GM20000 (cell line): ENCODE measurements at regions not wholly inside any gene's neighbourhood (a gene's known extent, or its start where the extent isn't known, plus 50 kb on each side); places are given as distances from the start of the nearest gene placed in this dataset.

Experiments
- DNase-seq: peaks from one replicate; pipeline ENCODE4 v3.0.0; 2012; ENCODE audit warnings: low spot score
- TF ChIP-seq, protein P1 (sequence below): IDR thresholded peaks from 2 replicates; pipeline ENCODE4 v1.5.1; 2012; ENCODE audit warnings: mild to moderate bottlenecking, control low read depth; ENCODE audit errors: extremely low read depth, missing control alignments

- TF ChIP-seq, protein P1, sequence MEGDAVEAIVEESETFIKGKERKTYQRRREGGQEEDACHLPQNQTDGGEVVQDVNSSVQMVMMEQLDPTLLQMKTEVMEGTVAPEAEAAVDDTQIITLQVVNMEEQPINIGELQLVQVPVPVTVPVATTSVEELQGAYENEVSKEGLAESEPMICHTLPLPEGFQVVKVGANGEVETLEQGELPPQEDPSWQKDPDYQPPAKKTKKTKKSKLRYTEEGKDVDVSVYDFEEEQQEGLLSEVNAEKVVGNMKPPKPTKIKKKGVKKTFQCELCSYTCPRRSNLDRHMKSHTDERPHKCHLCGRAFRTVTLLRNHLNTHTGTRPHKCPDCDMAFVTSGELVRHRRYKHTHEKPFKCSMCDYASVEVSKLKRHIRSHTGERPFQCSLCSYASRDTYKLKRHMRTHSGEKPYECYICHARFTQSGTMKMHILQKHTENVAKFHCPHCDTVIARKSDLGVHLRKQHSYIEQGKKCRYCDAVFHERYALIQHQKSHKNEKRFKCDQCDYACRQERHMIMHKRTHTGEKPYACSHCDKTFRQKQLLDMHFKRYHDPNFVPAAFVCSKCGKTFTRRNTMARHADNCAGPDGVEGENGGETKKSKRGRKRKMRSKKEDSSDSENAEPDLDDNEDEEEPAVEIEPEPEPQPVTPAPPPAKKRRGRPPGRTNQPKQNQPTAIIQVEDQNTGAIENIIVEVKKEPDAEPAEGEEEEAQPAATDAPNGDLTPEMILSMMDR, result no peak
- no peak for DNase-seq
These were observed 61.5 kb downstream of the PRSS23 start for GRCh38 chr11:86861810-86862209.

GRCh38 chr11:86863476-86863875 lies 63.1 kb downstream of the PRSS23 start:
- TF ChIP-seq, protein P1, result no peak
- DNase-seq, result no peak

DNA sequence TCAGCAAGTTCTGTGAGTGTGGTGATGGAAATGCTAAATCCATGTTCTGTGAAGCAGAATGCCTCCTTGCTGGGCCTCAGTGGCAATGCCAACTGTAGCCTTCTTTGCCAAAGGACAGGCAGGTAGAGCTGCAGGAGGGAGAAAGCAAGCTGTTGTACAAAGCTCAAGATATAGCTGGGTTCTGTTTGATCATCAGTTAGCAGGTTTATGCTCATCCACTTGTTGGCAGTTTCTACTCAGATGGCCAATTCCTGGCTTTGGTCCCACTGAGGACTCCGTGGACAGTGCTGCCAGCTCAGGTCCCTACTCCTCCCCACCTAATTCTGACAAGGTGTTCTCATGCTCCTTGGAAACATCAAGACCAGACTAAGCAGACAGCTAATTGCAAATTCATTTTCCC lies 65.1 kb downstream of the PRSS23 start:
- no peak for DNase-seq
- TF ChIP-seq, protein P1, result no peak

DNA sequence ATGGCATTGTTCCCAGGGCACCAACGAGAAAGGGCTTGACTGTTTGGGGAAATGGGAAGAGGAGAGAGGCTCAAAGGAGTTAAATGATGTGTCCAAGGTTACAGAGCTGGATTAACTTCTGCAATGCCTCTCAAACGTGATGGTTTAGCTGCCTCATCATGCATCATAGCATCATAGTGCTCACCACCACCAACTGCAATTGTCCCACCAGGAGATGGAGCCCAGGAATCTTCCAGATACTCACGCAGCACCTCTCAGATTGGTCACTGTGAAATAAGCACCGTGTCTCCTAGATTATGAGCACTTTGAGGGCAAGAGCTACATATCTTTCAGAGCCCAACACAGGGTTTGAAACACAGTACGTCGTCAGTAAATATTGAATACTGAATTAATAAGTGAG lies 69.2 kb downstream of the PRSS23 start:
- no peak for DNase-seq
- TF ChIP-seq, protein P1, result no peak

DNA sequence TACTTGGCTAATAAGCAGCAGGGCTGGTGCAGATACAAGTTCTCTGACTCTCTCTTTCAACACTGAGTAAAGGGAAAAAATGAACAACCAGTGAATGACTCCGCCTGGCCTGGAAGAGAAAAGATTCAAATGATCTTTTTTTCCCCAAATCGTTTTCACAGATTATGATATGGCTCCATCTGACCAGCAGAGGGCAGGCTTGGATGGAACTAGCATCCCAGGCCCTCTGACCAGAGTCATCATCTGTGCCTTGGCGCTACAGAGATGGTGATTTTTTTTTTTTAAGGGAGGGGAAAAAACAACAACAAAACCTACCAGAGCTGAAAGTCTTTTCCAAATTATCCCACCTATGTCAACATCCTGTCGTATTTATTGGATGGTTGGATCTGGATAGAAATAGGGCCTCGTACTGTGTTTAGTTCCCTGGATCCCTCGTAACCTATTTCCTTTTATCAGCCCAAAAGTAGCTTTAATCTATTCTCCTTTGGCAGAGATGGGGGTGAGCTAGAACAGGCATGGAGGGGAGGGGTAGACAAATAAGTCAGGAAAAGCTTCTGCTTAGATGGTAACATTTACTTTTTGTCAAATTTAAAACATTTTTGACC lies 69.7 kb downstream of the PRSS23 start:
- DNase-seq, result peak; percentile 67
- TF ChIP-seq, protein P1, result peak; percentile 68

DNA sequence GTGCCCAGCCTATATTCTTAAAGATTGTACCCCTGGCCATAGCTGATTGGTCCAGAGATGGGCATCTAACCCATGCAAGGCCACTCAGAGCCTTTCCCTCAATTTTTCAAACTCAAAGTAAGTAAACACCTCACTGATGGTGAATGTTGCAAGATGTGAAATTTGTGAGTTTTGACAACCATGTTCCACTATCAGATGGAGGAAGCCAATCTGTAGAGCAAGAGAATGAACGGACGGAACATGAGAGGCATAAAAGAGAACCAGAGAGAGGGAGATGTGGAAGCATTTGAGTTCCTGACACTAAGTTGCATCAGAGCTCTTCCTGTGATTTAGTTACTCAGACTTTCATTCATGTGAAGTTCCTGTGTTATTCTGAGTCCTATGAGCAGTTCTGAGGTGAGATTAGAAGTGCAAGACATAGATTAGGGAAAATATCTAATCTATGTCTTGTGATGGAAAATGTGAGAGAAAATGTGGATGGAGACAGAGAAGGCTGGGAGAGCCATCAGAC lies 73.3 kb downstream of the PRSS23 start:
- TF ChIP-seq, protein P1, result no peak
- no peak for DNase-seq

DNA sequence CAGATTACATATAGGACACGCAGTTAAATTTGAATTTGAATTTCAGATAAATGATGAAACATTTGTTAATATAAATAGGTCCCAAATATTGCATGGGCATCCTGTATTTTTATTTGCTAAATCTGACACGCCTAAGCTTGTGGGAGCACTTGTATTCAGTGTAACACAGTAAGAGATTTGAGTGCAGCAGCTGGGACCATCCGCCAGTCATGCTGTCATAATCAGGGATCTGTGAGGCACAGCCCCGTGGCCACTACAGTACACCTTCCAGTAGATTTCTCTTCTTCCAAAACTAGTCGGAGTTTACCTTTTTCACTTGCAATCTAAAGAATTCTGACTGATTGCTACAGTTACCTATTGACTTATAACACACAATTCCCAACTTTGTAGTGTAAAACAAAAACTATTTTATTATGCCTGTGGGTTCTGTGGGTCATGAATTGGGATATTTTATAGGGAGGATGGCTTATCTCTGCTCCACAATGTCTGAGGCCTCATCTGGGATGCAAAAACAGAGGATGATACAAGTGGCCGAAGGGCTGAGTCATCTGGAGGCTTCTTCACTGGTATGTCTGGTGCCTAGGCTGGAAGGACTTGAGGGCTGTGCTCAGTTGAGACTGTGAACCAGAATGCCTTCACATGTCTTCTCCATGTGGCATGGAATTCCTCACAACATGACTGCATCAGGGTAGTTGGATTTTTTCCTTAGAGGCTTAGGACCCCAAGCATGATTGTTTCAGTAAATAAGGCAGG lies 74.1 kb downstream of the PRSS23 start:
- TF ChIP-seq, protein P1, result no peak
- DNase-seq, result no peak
